Caki2 (cell line): ENCODE measurements at regions not wholly inside any gene's neighbourhood (a gene's known extent, or its start where the extent isn't known, plus 50 kb on each side); places are given as distances from the start of the nearest gene placed in this dataset.
"Not testable (repeated sequence)": the region's sequence is repeated elsewhere in the genome, so short reads cannot be mapped to it uniquely, and the experiment has no call there.

Source experiments
- DNase-seq: peaks from one replicate; pipeline ENCODE4 v3.0.0-alpha.2; 2015; ENCODE audit warnings: low read depth
- in situ Hi-C: cut with HindIII; loops from 2 replicates; pipeline ENCODE4 v1.10.0; 2016; ENCODE audit warnings: low sequenced_read_pairs, low pct_unique_long_range_greater_than_20kb, mixed read lengths

DNA sequence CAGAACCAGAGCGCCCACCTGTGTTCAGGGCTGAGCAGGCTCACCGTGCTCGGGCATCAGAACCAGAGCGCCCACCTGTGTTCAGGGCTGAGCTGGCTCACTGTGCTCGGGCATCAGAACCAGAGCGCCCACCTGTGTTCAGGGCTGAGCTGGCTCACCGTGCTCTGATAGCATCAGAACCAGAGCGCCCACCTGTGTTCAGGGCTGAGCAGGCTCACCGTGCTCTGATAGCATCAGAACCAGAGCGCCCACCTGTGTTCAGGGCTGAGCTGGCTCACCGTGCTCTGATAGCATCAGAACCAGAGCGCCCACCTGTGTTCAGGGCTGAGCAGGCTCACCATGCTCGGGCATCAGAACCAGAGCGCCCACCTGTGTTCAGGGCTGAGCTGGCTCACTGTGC, 525.2 kb upstream of the B3GAT1 start:
- DNase-seq, in situ Hi-C loops: not testable (repeated sequence)

GRCh38 chr11:134932761-134933160, 520.7 kb upstream of the B3GAT1 start:
- no peak for DNase-seq
- in situ Hi-C loops: no loop called here

- in situ Hi-C loops: no loop called here
- DNase-seq: no peak
Observed at GRCh38 chr11:134925432-134925831, 513.4 kb upstream of the B3GAT1 start.

DNA sequence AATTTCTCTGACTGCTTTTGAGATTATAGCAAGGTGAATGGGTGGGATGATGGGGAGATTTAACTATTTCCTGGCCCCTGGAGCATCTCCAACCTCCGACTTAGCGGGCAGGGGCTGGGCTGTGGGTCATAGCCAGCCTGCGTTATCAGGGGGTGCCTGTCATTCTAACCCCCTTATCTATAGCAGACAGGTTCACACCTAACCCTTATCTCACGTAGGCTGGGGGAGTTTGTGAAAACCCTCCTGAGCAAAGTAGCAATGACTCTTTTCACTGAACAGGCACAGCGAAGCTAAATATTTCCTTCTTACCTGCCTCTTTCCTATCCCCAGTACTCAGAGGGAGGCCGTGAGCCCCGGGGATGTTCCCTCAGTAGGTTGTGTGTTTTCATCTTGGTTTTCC, 511.4 kb upstream of the B3GAT1 start:
- no peak for DNase-seq
- in situ Hi-C loops: no loop called here

DNA sequence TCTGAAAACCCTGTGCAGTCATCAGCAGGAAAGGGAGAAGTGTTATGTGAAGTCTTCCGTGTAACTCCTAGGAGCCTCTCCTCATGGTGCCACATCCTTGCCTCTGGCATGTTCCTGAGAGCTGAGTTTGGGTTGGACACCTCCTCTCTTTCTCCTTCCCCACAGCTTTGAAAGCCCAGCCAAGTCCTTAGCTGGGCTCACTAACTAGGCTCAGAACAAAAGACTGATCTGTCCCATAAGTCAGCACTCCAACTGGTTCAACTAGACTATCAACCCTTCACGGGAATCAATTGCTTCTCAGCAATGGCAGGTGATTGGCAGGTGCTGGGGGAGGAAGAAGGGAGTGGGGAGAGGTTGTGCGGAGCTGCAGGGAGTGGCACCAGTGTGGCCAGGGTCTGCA, 509.9 kb upstream of the B3GAT1 start:
- in situ Hi-C loops: no loop called here

GRCh38 chr11:134920851-134921608, 509.0 kb upstream of the B3GAT1 start:
- no peak for DNase-seq
- in situ Hi-C loops: no loop called here

More for the DNA sequence above, 509.9 kb upstream of the B3GAT1 start:
- DNase-seq: no peak

- no peak for DNase-seq
- in situ Hi-C loops: no loop called here
Observed at GRCh38 chr11:134916421-134917213, 504.6 kb upstream of the B3GAT1 start.

DNA sequence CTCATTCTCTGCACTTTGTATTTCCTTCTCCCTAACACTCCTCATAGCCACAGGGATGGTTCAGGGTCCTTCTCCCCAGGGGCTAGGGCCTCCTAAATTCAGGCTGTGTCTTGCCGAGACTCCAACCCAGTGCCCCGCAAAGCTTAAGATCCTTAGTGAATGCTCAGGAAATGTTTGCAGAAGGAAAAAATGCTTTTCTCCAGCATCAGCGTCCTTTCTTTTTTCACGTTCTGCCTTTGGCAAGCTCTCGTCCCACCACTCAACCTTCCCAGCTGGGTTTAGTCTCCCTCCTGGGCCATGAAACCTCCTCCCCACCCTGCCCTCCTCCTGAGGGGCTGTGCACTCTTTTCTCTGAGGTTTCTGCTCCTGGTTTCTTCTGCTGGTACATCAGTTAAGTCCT, 503.8 kb upstream of the B3GAT1 start:
- DNase-seq: no peak
- in situ Hi-C loops: no loop called here

DNA sequence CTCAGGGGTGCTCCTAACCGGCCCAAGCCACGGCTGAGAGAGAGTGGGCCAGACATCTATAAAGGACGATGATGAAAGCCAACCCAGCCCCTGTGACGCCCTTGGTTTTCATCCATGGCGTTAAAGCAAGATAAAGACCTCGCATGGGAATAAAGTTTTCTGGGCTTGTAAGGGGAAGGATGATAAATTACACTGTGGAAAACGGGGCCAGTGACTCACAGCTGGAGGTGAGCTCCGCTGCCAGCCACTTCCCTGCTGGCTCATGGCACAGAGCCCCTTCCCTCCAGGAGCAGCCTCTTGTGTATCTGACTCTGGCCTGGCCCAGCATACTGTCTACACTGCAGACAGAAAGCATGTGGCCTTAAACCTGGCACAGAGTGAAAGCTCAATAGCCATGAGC, 503.2 kb upstream of the B3GAT1 start:
- no peak for DNase-seq

DNA sequence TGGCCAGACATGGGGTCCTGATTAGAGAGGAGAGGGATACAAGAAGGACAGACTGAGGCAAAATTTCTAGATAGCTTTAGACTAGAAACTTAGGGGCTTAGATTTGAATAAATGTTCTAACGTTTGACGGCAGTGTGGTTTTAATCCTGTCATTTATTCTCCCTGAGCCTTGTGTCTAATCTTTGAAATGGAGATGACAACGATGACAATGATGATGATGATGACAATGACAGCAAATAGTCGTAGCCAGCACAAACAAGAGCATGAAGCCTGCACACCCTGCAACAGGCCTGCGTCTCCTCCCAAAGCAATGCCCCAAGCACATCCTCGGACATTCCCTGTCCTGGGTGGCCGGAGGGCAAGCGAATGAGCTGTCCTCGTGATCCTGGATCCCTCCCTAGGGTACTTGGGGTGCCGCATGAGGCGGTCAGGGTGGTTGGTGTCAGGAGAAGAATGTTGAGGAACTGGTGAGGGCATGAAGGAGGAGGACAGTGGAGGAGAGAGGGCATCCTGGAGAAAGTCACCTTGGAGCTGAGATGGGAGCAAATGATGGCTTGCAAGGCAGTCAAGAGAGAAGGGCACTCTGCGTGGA, 502.1 kb upstream of the B3GAT1 start:
- no peak for DNase-seq
- in situ Hi-C loops: no loop called here

More for the DNA sequence above, 503.2 kb upstream of the B3GAT1 start:
- in situ Hi-C loops: no loop called here

- in situ Hi-C loops: no loop called here
- DNase-seq: no peak
Observed at GRCh38 chr11:134913391-134913790, 501.3 kb upstream of the B3GAT1 start.

- in situ Hi-C loops: no loop called here
- no peak for DNase-seq
Observed at GRCh38 chr11:134911514-134912180, 499.6 kb upstream of the B3GAT1 start.

DNA sequence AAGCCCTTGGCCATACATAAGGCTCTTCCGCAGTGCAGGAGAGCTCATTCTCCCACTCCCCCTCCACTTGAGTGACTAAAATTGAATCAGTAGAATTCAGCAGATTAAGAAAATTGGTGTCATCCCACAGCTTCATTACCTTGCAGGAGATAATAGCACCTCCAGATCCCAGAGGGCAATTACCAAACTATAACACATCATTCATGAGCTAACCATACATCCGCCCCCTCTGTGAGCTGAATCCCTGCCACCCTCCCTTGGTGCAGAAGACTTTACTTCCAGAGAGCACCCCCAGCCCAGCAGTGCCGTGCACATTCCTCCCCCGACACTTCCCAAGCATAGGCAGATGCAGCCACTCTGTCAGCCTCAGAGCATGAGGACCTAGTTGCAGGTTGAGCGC, 496.5 kb upstream of the B3GAT1 start:
- in situ Hi-C loops: no loop called here
- no peak for DNase-seq

DNA sequence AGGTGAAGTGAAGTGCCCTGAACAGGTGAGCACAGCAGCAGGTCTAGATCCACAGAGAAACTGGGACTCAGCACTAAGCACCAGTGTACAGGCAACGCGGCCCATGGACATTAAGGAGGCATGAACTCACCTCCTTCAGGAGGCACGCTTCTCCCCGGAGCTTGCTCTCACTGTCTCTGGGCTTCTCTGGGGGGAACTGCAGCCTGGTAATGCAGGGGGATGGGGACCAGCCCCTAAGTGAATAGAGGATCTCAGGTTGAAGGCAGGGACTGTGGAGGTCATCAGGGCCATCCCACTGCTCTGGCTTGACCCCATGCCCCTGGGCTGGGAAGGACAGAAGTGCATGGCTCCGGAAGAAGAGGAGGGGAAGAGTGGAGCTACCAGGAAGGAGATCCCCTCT, 495.6 kb upstream of the B3GAT1 start:
- in situ Hi-C loops: no loop called here
- no peak for DNase-seq

- in situ Hi-C loops: no loop called here
Observed at GRCh38 chr11:134906356-134906955, 494.4 kb upstream of the B3GAT1 start.

GRCh38 chr11:134905928-134906327, 493.9 kb upstream of the B3GAT1 start:
- in situ Hi-C loops: no loop called here
- no peak for DNase-seq

More at GRCh38 chr11:134906356-134906955, 494.4 kb upstream of the B3GAT1 start:
- no peak for DNase-seq

- in situ Hi-C loops: no loop called here
- no peak for DNase-seq
Observed at GRCh38 chr11:134905517-134905916, 493.5 kb upstream of the B3GAT1 start.

DNA sequence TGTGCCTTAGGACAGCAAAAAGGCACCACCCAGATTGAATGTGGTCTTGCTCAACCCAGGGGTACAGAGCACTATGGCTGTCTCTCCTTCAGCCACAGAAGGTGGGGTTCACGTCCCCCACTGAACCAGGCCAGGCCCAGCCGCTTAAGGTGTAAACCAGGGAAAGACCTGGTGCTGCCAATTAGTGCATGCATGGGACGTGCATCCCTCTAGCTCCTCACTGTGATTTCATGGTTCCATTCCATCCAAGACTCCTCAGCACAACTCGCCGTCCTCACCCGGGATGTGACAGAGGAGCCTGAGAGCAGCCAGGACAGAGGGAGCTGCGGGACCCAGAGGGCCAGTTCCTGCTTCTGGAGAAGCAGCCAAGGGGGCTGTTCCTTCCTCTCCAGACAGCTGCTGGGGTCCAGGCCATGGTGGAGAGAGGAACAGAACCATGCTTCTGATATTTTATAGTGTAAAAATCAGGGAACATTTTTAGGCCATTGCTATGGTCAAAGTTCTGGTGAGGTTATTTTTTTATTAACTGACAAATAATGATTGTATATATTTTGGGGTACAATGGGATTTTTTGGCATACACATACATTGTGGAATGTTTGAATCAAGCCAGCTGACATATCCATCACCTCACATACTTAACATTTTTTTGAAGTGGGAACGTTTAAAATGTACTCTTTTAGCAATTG, 492.2 kb upstream of the B3GAT1 start:
- in situ Hi-C loops: no loop called here
- DNase-seq: no peak
